ENCODE measurements at regions not wholly inside any gene's neighbourhood (a gene's known extent, or its start where the extent isn't known, plus 50 kb on each side); places are given as distances from the start of the nearest gene placed in this dataset.

DNA sequence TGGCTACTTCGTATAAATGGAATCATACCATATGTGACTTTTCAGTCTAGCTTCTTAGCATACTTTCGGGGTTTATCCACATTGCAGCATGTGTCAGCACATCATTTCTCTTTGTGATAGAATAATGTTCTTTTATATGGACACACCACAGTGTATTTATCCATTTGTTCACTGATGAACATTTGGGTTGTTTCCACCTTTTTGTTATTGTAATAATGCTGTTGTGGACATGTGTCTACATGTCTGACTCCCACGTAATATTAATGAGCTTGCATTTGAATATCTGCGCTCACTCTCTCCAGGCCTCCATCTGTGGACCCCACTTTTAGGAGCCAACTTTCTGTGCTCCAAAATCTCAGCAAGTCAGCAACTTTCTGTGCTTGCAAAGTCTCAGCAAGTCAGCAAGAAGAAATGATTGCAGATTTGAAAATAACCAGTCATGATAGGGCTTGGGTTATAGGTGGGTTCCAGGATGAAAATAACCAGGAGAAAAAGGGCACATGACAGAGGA lies 53.9 kb upstream of the GALNT18 start:
- H2AFZ ChIP-seq (ENCODE audit: low read depth, low read length): no peak overlapping the region
- DNase-seq (ENCODE audit: low read depth, low spot score) (no peak), FAIRE-seq (no peak)
- dilution Hi-C loops (cut with MboI; ENCODE audit: extremely low pct_ligation_motif_present, low sequenced_read_pairs) (no loop called here), intact Hi-C loops (cut with micrococcal nuclease) (no loop called here)
- H3K4me2 ChIP-seq (ENCODE audit: insufficient read depth, low read length): no peak overlapping the region
- CTCF ChIA-PET: no interaction called here
- H3K4me3 ChIP-seq (replicated peaks in 1 of 3; ENCODE audit: insufficient read depth in 1 of 3, low read depth in 1 of 3, low read length in 3 of 3): no peak overlapping the region
- BruUV-seq (replicated peaks): no TSS peak
- H3K27me3 ChIP-seq (ENCODE audit: control insufficient read depth in 2 of 2, insufficient read depth in 2 of 2, low read length in 2 of 2): no peaks in the 10 kb centered on the region
- H3K9ac ChIP-seq (replicated peaks; ENCODE audit: extremely low read depth, insufficient read depth, low read length): no peak overlapping the region
- POLR2A ChIA-PET: no interaction called here
- H3K4me1 ChIP-seq (ENCODE audit: control insufficient read depth, extremely low read depth, insufficient read depth, low read length): no peaks in the 10 kb centered on the region
- no peaks in the 10 kb centered on the region for H4K20me1 ChIP-seq (replicated peaks; ENCODE audit: control insufficient read depth, extremely low read depth, insufficient read depth, low read length)
- no peaks in the 10 kb centered on the region for H3K9me1 ChIP-seq (replicated peaks; ENCODE audit: control insufficient read depth, extremely low read depth, insufficient read depth, low read length)
- H3K27ac ChIP-seq (ENCODE audit: insufficient read depth, low read depth, low read length): no peak overlapping the region
- TF ChIP-seq EZH2 (IDR thresholded peaks at IDR 0.05; ENCODE audit: borderline replicate concordance, low read depth, low read length, severe bottlenecking) (no peak), JUN (IDR thresholded peaks at IDR 0.05; ENCODE audit: borderline replicate concordance, insufficient read depth, insufficient read length, low read depth) (no peak), POLR2AphosphoS5 (IDR thresholded peaks at IDR 0.05; ENCODE audit: insufficient read depth, low read depth, low read length) (no peak), GATA2 (IDR thresholded peaks at IDR 0.05; ENCODE audit: insufficient read depth, insufficient read length, low read depth, low read length) (no peak)
- TF ChIP-seq, protein P1, sequence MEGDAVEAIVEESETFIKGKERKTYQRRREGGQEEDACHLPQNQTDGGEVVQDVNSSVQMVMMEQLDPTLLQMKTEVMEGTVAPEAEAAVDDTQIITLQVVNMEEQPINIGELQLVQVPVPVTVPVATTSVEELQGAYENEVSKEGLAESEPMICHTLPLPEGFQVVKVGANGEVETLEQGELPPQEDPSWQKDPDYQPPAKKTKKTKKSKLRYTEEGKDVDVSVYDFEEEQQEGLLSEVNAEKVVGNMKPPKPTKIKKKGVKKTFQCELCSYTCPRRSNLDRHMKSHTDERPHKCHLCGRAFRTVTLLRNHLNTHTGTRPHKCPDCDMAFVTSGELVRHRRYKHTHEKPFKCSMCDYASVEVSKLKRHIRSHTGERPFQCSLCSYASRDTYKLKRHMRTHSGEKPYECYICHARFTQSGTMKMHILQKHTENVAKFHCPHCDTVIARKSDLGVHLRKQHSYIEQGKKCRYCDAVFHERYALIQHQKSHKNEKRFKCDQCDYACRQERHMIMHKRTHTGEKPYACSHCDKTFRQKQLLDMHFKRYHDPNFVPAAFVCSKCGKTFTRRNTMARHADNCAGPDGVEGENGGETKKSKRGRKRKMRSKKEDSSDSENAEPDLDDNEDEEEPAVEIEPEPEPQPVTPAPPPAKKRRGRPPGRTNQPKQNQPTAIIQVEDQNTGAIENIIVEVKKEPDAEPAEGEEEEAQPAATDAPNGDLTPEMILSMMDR (IDR thresholded peaks at IDR 0.05; ENCODE audit: extremely low read depth in 1 of 2, insufficient read depth in 1 of 2, low read depth in 1 of 2, low read length in 2 of 2): no peak
- H3K9me3 ChIP-seq (replicated peaks; ENCODE audit: control insufficient read depth, insufficient read depth, low read length): no peaks in the 10 kb centered on the region
- no peaks in the 10 kb centered on the region for H3K36me3 ChIP-seq (ENCODE audit: control insufficient read depth in 2 of 2, extremely low read depth in 1 of 2, insufficient read depth in 2 of 2, low read length in 2 of 2)
- H3K79me2 ChIP-seq (ENCODE audit: control insufficient read depth, insufficient read depth, low read length): no peaks in the 10 kb centered on the region

DNA sequence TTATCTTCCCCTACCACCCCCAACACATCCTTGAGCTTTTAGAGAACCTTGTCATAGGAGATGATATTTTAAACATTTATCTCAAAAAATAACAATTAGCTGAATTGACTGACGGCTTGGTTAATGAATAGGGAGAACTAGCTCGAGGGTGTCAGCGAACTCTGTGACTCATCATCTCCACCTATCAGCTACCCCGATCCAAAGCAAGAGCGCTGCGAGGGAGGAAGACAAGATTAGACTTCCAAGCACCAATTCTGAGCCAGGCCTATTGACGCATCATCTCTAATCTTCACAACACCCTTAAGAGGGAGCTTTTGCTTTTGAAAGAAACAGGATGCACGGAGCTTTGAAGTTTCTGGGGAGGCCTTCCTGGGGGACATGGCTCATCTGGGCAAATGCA lies 51.0 kb upstream of the GALNT18 start:
- Histone ChIP-seq H4K20me1 (replicated peaks; ENCODE audit: control insufficient read depth, extremely low read depth, insufficient read depth, low read length) (no peaks in the 10 kb centered on the region), H3K9me3 (replicated peaks; ENCODE audit: control insufficient read depth, insufficient read depth, low read length) (no peaks in the 10 kb centered on the region), H3K36me3 (ENCODE audit: control insufficient read depth in 2 of 2, extremely low read depth in 1 of 2, insufficient read depth in 2 of 2, low read length in 2 of 2) (no peaks in the 10 kb centered on the region), H3K9me1 (replicated peaks; ENCODE audit: control insufficient read depth, extremely low read depth, insufficient read depth, low read length) (no peaks in the 10 kb centered on the region), H3K4me1 (ENCODE audit: control insufficient read depth, extremely low read depth, insufficient read depth, low read length) (no peaks in the 10 kb centered on the region), H2AFZ (ENCODE audit: low read depth, low read length) (no peak overlapping the region), H3K27ac (ENCODE audit: insufficient read depth, low read depth, low read length) (no peak overlapping the region), H3K27me3 (ENCODE audit: control insufficient read depth in 2 of 2, insufficient read depth in 2 of 2, low read length in 2 of 2) (no peaks in the 10 kb centered on the region), H3K79me2 (ENCODE audit: control insufficient read depth, insufficient read depth, low read length) (no peaks in the 10 kb centered on the region), H3K4me2 (ENCODE audit: insufficient read depth, low read length) (no peak overlapping the region), H3K9ac (replicated peaks; ENCODE audit: extremely low read depth, insufficient read depth, low read length) (no peak overlapping the region), H3K4me3 (replicated peaks in 1 of 3; ENCODE audit: insufficient read depth in 1 of 3, low read depth in 1 of 3, low read length in 3 of 3) (no peak overlapping the region)
- no peak for DNase-seq (ENCODE audit: low read depth, low spot score)
- no TSS peak for BruUV-seq (replicated peaks)
- no peak for FAIRE-seq
- intact Hi-C loops (cut with micrococcal nuclease): no loop called here
- CTCF ChIA-PET: no interaction called here
- dilution Hi-C loops (cut with MboI; ENCODE audit: extremely low pct_ligation_motif_present, low sequenced_read_pairs): no loop called here
- no peak for TF ChIP-seq POLR2A (IDR thresholded peaks at IDR 0.05; ENCODE audit: low read depth, low read length)
- POLR2A ChIA-PET: no interaction called here

Data from endothelial cell of umbilical vein (primary cell).